Lower lobe of right lung (tissue), 2 donors: ENCODE measurements at regions not wholly inside any gene's neighbourhood (a gene's known extent, or its start where the extent isn't known, plus 50 kb on each side); places are given as distances from the start of the nearest gene placed in this dataset.
A peak's percentile ranks its signal among the peaks of the same experiment; 100 is the strongest.

Experiments used
- ATAC-seq, 2 donors: fragments of 200-7000 bp; cut with Tn5 transposase; one replicate each; pipeline ENCODE4 v1.9.1; 2020 to 2022; ENCODE audit warnings: mild to moderate bottlenecking in 2 of 2, moderate library complexity in 2 of 2
- DNase-seq: peaks from one replicate; pipeline ENCODE4 v3.0.0-alpha.2; 2020
- H3K27ac ChIP-seq: fragments of 200-600 bp; one replicate; pipeline ENCODE4 v1.8.0; 2022
- H3K27me3 ChIP-seq: fragments of 200-600 bp; one replicate; pipeline ENCODE4 v1.8.0; 2022; ENCODE audit warnings: low read depth
- H3K36me3 ChIP-seq: fragments of 200-600 bp; one replicate; pipeline ENCODE4 v1.8.0; 2022; ENCODE audit warnings: mild to moderate bottlenecking
- H3K4me1 ChIP-seq: fragments of 200-600 bp; one replicate; pipeline ENCODE4 v1.8.0; 2022
- H3K4me3 ChIP-seq: fragments of 200-600 bp; one replicate; pipeline ENCODE4 v1.8.0; 2022; ENCODE audit warnings: mild to moderate bottlenecking
- H3K9me3 ChIP-seq: fragments of 200-600 bp; one replicate; pipeline ENCODE4 v1.8.0; 2022
- CTCF ChIP-seq: fragments of 200-600 bp; IDR thresholded peaks from one replicate; pipeline ENCODE4 v1.8.0; 2022; ENCODE audit warnings: antibody characterized with exemption, mild to moderate bottlenecking
- intact Hi-C: fragments of 100-400 bp; cut with DNase I; formaldehyde crosslinking; loops from one replicate; pipeline ENCODE4 v1.11.0; 2022
- donor health status: DM: no; HTN: yes; CAD: no; lungs with severe emphysema.

GRCh38 chr2:160550048-160550447 lies 56.4 kb upstream of the RBMS1 start:
- H3K4me3 ChIP-seq = no peak overlapping the region
- no peaks in the 10 kb centered on the region for H3K27me3 ChIP-seq
- ATAC-seq = no peak
- H3K4me1 ChIP-seq = no peaks in the 10 kb centered on the region
- H3K36me3 ChIP-seq = no peaks in the 10 kb centered on the region
- DNase-seq = no peak
- H3K9me3 ChIP-seq = no peaks in the 10 kb centered on the region
- intact Hi-C loops = no loop called here
- no peak for TF ChIP-seq CTCF
- H3K27ac ChIP-seq = no peak overlapping the region

- no peak overlapping the region for H3K27ac ChIP-seq
- H3K9me3 ChIP-seq = no peaks in the 10 kb centered on the region
- no peak overlapping the region for H3K4me3 ChIP-seq
- H3K36me3 ChIP-seq = no peaks in the 10 kb centered on the region
- peak; percentile 44 to 59 for ATAC-seq
- no peak for DNase-seq
- intact Hi-C loops = no loop called here
- H3K4me1 ChIP-seq = no peaks in the 10 kb centered on the region
- no peaks in the 10 kb centered on the region for H3K27me3 ChIP-seq
- TF ChIP-seq CTCF = no peak
Measured at GRCh38 chr2:160551259-160551658, 57.7 kb upstream of the RBMS1 start.

GRCh38 chr2:160555420-160556071 lies 61.9 kb upstream of the RBMS1 start:
- Histone ChIP-seq H3K27me3 (no peaks in the 10 kb centered on the region), H3K4me1 (no peaks in the 10 kb centered on the region)
- intact Hi-C loops = no loop called here

GRCh38 chr2:160557903-160558302 lies 64.3 kb upstream of the RBMS1 start:
- intact Hi-C loops = no loop called here
- DNase-seq = no peak
- Histone ChIP-seq H3K27me3 (no peaks in the 10 kb centered on the region), H3K36me3 (no peaks in the 10 kb centered on the region), H3K9me3 (no peaks in the 10 kb centered on the region), H3K27ac (no peak overlapping the region), H3K4me1 (peaks cover 4% of the 10 kb centered on the region), H3K4me3 (no peak overlapping the region)
- ATAC-seq = no peak
- no peak for TF ChIP-seq CTCF

More at GRCh38 chr2:160555420-160556071, 61.9 kb upstream of the RBMS1 start:
- Histone ChIP-seq H3K27ac (no peak overlapping the region), H3K9me3 (no peaks in the 10 kb centered on the region), H3K4me3 (no peak overlapping the region), H3K36me3 (no peaks in the 10 kb centered on the region)
- TF ChIP-seq CTCF = no peak
- no peak for ATAC-seq
- DNase-seq = no peak

- intact Hi-C loops = no loop called here
- DNase-seq (no peak), ATAC-seq (no peak)
- Histone ChIP-seq H3K9me3 (no peaks in the 10 kb centered on the region), H3K4me3 (no peak overlapping the region), H3K27ac (no peak overlapping the region), H3K27me3 (no peaks in the 10 kb centered on the region), H3K36me3 (no peaks in the 10 kb centered on the region), H3K4me1 (peaks cover 4% of the 10 kb centered on the region)
- TF ChIP-seq CTCF = no peak
Measured at GRCh38 chr2:160558531-160558930, 64.9 kb upstream of the RBMS1 start.
